GM19025 (cell line): ENCODE measurements at regions not wholly inside any gene's neighbourhood (a gene's known extent, or its start where the extent isn't known, plus 50 kb on each side); places are given as distances from the start of the nearest gene placed in this dataset.

ENCODE experiments used
- ATAC-seq: cut with Tn5 transposase; IDR thresholded peaks from one replicate; pipeline ENCODE4 v1.9.1; 2021; ENCODE audit warnings: mild to moderate bottlenecking, low read depth, moderate library complexity; ENCODE audit not compliant: unreplicated experiment

- no peak for ATAC-seq
Observed at GRCh38 chr6:45794465-45794864, 221.2 kb downstream of the CLIC5 start.

- ATAC-seq, result no peak
Observed at GRCh38 chr6:45791211-45792168, 224.2 kb downstream of the CLIC5 start.

- ATAC-seq, result no peak
Observed at GRCh38 chr6:45789238-45789637, 226.4 kb downstream of the CLIC5 start.

- no peak for ATAC-seq
Observed at GRCh38 chr6:45787384-45787783, 228.3 kb downstream of the CLIC5 start.

- ATAC-seq, result no peak
Observed at GRCh38 chr6:45786355-45786781, 229.3 kb downstream of the CLIC5 start.

GRCh38 chr6:45784250-45784649 lies 231.4 kb downstream of the CLIC5 start:
- ATAC-seq, result no peak

- no peak for ATAC-seq
Observed at GRCh38 chr6:45783716-45784115, 231.9 kb downstream of the CLIC5 start.

- ATAC-seq, result no peak
Observed at GRCh38 chr6:45781890-45782289, 233.8 kb downstream of the CLIC5 start.

- ATAC-seq, result no peak
Observed at GRCh38 chr6:45780523-45780922, 235.1 kb downstream of the CLIC5 start.

- no peak for ATAC-seq
Observed at GRCh38 chr6:45775026-45775697, 240.5 kb downstream of the CLIC5 start.

GRCh38 chr6:45773906-45774305 lies 241.8 kb downstream of the CLIC5 start:
- no peak for ATAC-seq

- no peak for ATAC-seq
Observed at GRCh38 chr6:45772886-45773495, 242.7 kb downstream of the CLIC5 start.

- ATAC-seq, result no peak
Observed at GRCh38 chr6:45772051-45772450, 243.6 kb downstream of the CLIC5 start.

- no peak for ATAC-seq
Observed at GRCh38 chr6:45763281-45763680, 252.4 kb downstream of the CLIC5 start.

GRCh38 chr6:45759472-45759810 lies 256.2 kb downstream of the CLIC5 start:
- ATAC-seq, result no peak

GRCh38 chr6:45758787-45759471 lies 256.7 kb downstream of the CLIC5 start:
- ATAC-seq, result no peak

GRCh38 chr6:45757443-45758130 lies 258.1 kb downstream of the CLIC5 start:
- no peak for ATAC-seq

- no peak for ATAC-seq
Observed at GRCh38 chr6:45756606-45757005, 259.1 kb downstream of the CLIC5 start.

GRCh38 chr6:45754432-45754831 lies 261.2 kb downstream of the CLIC5 start:
- no peak for ATAC-seq

- ATAC-seq, result no peak
Observed at GRCh38 chr6:45746046-45746445, 269.6 kb downstream of the CLIC5 start.
